Mesendoderm (in vitro differentiated cells): ENCODE measurements at regions not wholly inside any gene's neighbourhood (a gene's known extent, or its start where the extent isn't known, plus 50 kb on each side); places are given as distances from the start of the nearest gene placed in this dataset.

Experiments
- DNase-seq: peaks from one replicate; pipeline ENCODE4 v3.0.0; 2013
- H2AK5ac ChIP-seq: 2 replicates; pipeline ENCODE4 v1.6.1; 2013; ENCODE audit warnings: low read length, inconsistent platforms
- H2BK120ac ChIP-seq: 2 replicates; pipeline ENCODE4 v1.6.1; 2013; ENCODE audit warnings: low read depth, mild to moderate bottlenecking, low read length, moderate library complexity, mixed read lengths
- H2BK15ac ChIP-seq: replicated peaks from 2 replicates; pipeline ENCODE4 v1.6.1; 2013; ENCODE audit warnings: low read depth, mild to moderate bottlenecking, moderate library complexity
- H2BK5ac ChIP-seq: 2 replicates; pipeline ENCODE4 v1.6.1; 2013; ENCODE audit warnings: low read length, inconsistent platforms
- H3K18ac ChIP-seq: 2 replicates; pipeline ENCODE4 v1.6.1; 2013; ENCODE audit warnings: mild to moderate bottlenecking, low read length, mixed read lengths
- H3K23ac ChIP-seq: one replicate; pipeline ENCODE4 v1.6.1; 2013; ENCODE audit warnings: low read length
- H3K27ac ChIP-seq: 2 replicates; pipeline ENCODE4 v1.5.1; 2013; ENCODE audit warnings: low read depth, mild to moderate bottlenecking, inconsistent platforms, low read length, moderate library complexity
- H3K27me3 ChIP-seq: 2 replicates; pipeline ENCODE4 v1.6.1; 2013; ENCODE audit warnings: low read length, control low read depth, mild to moderate bottlenecking, inconsistent platforms; ENCODE audit not compliant: insufficient read depth, poor library complexity
- H3K36me3 ChIP-seq: 2 replicates; pipeline ENCODE4 v1.6.1; 2013; ENCODE audit warnings: low read length, inconsistent platforms; ENCODE audit not compliant: control insufficient read depth, insufficient read depth
- H3K4ac ChIP-seq: one replicate; pipeline ENCODE4 v1.6.1; 2013; ENCODE audit warnings: low read depth, mild to moderate bottlenecking, low read length, moderate library complexity
- H3K4me1 ChIP-seq: 2 replicates; pipeline ENCODE4 v1.6.1; 2013; ENCODE audit warnings: low read depth, low read length, inconsistent platforms; ENCODE audit not compliant: control insufficient read depth
- H3K4me2 ChIP-seq: 2 replicates; pipeline ENCODE4 v1.6.1; 2013; ENCODE audit warnings: low read length
- H3K4me3 ChIP-seq: 2 replicates; pipeline ENCODE4 v1.5.1; 2013; ENCODE audit warnings: mild to moderate bottlenecking, low read length
- H3K56ac ChIP-seq: one replicate; pipeline ENCODE4 v1.6.1; 2013; ENCODE audit warnings: low read length
- H3K79me1 ChIP-seq: 2 replicates; pipeline ENCODE4 v1.6.1; 2013; ENCODE audit warnings: low read length, inconsistent platforms
- H3K79me2 ChIP-seq: 2 replicates; pipeline ENCODE4 v1.6.1; 2013; ENCODE audit warnings: mild to moderate bottlenecking, low read length; ENCODE audit not compliant: control insufficient read depth, insufficient read depth
- H3K9ac ChIP-seq: 2 replicates; pipeline ENCODE4 v1.6.1; 2013; ENCODE audit warnings: low read length, inconsistent platforms
- H4K5ac ChIP-seq: one replicate; pipeline ENCODE4 v1.6.1; 2013; ENCODE audit warnings: low read length
- H4K8ac ChIP-seq: one replicate; pipeline ENCODE4 v1.6.1; 2013; ENCODE audit warnings: low read depth, mild to moderate bottlenecking, control low read depth, low read length, moderate library complexity
- WGBS: extraction: QIAGEN DNeasy Blood & Tissue Kit; methylation state at CpG from one replicate; pipeline ENCODE4 v1.1.7; 2013; ENCODE audit warnings: low lambda C conversion rate, missing lambda C conversion rate; ENCODE audit not compliant: insufficient coverage; ENCODE audit errors: extremely low coverage; 5-methylcytosine and 5-hydroxymethylcytosine counted together

- WGBS: no CpG with 5 or more reads among the region's 1 CpG
- H2AK5ac ChIP-seq: no peak overlapping the region
Observed at GRCh38 chr13:80685942-80686341, 345.0 kb upstream of the SPRY2 start.

GRCh38 chr13:80684217-80684991 is 343.5 kb upstream of the SPRY2 start:
- Histone ChIP-seq H3K27ac (no peak overlapping the region), H3K79me2 (no peaks in the 10 kb centered on the region), H3K4me1 (no peaks in the 10 kb centered on the region), H3K4me2 (no peak overlapping the region), H3K36me3 (no peaks in the 10 kb centered on the region), H2BK5ac (no peak overlapping the region), H3K79me1 (no peaks in the 10 kb centered on the region), H3K9ac (no peak overlapping the region), H2BK15ac (no peak overlapping the region), H4K5ac (no peak overlapping the region), H2BK120ac (no peak overlapping the region), H3K23ac (no peak overlapping the region), H4K8ac (no peak overlapping the region), H3K27me3 (no peaks in the 10 kb centered on the region), H2AK5ac (no peak overlapping the region), H3K4ac (no peak overlapping the region), H3K18ac (no peak overlapping the region), H3K56ac (no peak overlapping the region), H3K4me3 (no peak overlapping the region)
- DNase-seq: no peak
- no CpG with 5 or more reads among the region's 2 CpGs for WGBS

More at GRCh38 chr13:80685942-80686341, 345.0 kb upstream of the SPRY2 start:
- H3K4me3 ChIP-seq: no peak overlapping the region
- no peaks in the 10 kb centered on the region for H3K4me1 ChIP-seq
- H3K4ac ChIP-seq: no peak overlapping the region
- H3K23ac ChIP-seq: no peak overlapping the region
- H3K27me3 ChIP-seq: no peaks in the 10 kb centered on the region
- H3K18ac ChIP-seq: no peak overlapping the region
- H2BK5ac ChIP-seq: no peak overlapping the region
- H3K27ac ChIP-seq: no peak overlapping the region
- no peak overlapping the region for H3K4me2 ChIP-seq
- no peaks in the 10 kb centered on the region for H3K79me2 ChIP-seq
- DNase-seq: no peak
- H3K79me1 ChIP-seq: no peaks in the 10 kb centered on the region
- no peak overlapping the region for H4K5ac ChIP-seq
- H2BK15ac ChIP-seq: no peak overlapping the region
- no peak overlapping the region for H3K56ac ChIP-seq
- no peak overlapping the region for H3K9ac ChIP-seq
- no peak overlapping the region for H4K8ac ChIP-seq
- H2BK120ac ChIP-seq: no peak overlapping the region
- H3K36me3 ChIP-seq: no peaks in the 10 kb centered on the region

GRCh38 chr13:80680786-80681366 is 339.9 kb upstream of the SPRY2 start:
- Histone ChIP-seq H3K79me2 (no peaks in the 10 kb centered on the region), H4K8ac (no peak overlapping the region), H3K18ac (no peak overlapping the region), H3K23ac (no peak overlapping the region), H3K4me3 (no peak overlapping the region), H2BK120ac (no peak overlapping the region), H2BK15ac (no peak overlapping the region), H4K5ac (no peak overlapping the region), H3K56ac (no peak overlapping the region), H2AK5ac (no peak overlapping the region), H3K4me2 (no peak overlapping the region), H3K4me1 (no peaks in the 10 kb centered on the region), H2BK5ac (no peak overlapping the region), H3K4ac (no peak overlapping the region), H3K9ac (no peak overlapping the region), H3K27me3 (no peaks in the 10 kb centered on the region), H3K79me1 (no peaks in the 10 kb centered on the region), H3K27ac (no peak overlapping the region), H3K36me3 (no peaks in the 10 kb centered on the region)
- DNase-seq: no peak
- WGBS: no CpG with 5 or more reads among the region's 1 CpG

- Histone ChIP-seq H3K4me3 (no peak overlapping the region), H3K27me3 (no peaks in the 10 kb centered on the region), H3K4ac (no peak overlapping the region), H3K36me3 (no peaks in the 10 kb centered on the region), H3K23ac (no peak overlapping the region), H3K79me2 (no peaks in the 10 kb centered on the region), H2BK120ac (no peak overlapping the region), H2BK5ac (no peak overlapping the region), H3K56ac (no peak overlapping the region), H2AK5ac (no peak overlapping the region), H3K27ac (no peak overlapping the region), H4K8ac (no peak overlapping the region), H3K79me1 (no peaks in the 10 kb centered on the region), H3K18ac (no peak overlapping the region), H4K5ac (no peak overlapping the region), H2BK15ac (no peak overlapping the region), H3K9ac (no peak overlapping the region), H3K4me1 (no peaks in the 10 kb centered on the region), H3K4me2 (no peak overlapping the region)
- no CpG with 5 or more reads among the region's 1 CpG for WGBS
- DNase-seq: no peak
Observed at GRCh38 chr13:80679423-80679822, 338.5 kb upstream of the SPRY2 start.

DNA sequence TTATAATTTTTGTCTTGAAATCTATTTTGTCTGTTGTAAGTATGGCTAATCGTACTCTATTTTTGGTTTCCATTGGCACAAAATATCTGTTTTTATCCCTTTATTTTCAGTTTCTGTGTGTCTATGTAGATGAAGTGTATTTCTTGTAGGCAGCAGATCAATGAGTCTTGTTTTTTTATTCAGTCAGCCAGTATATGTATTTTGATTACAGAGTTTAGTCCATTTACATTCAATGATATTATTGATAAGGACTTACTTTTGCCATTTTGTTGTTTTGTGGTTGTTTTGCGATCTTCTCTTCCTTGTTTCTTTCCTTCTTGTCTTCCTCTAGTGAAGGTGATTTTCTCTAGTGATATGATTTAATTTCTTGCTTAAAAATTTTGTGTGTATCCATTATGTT is 336.3 kb upstream of the SPRY2 start:
- H4K5ac ChIP-seq: no peak overlapping the region
- no peak overlapping the region for H3K4ac ChIP-seq
- H2BK120ac ChIP-seq: no peak overlapping the region
- H3K27me3 ChIP-seq: no peaks in the 10 kb centered on the region
- H3K23ac ChIP-seq: no peak overlapping the region
- no peaks in the 10 kb centered on the region for H3K4me1 ChIP-seq
- H2BK15ac ChIP-seq: no peak overlapping the region
- WGBS: no CpG with 5 or more reads among the region's 2 CpGs
- H3K79me2 ChIP-seq: no peaks in the 10 kb centered on the region
- no peak overlapping the region for H3K56ac ChIP-seq
- DNase-seq: no peak
- no peak overlapping the region for H3K27ac ChIP-seq
- H3K18ac ChIP-seq: no peak overlapping the region
- no peak overlapping the region for H3K9ac ChIP-seq
- H3K79me1 ChIP-seq: no peaks in the 10 kb centered on the region
- no peak overlapping the region for H3K4me2 ChIP-seq
- no peak overlapping the region for H4K8ac ChIP-seq
- no peak overlapping the region for H2BK5ac ChIP-seq
- H2AK5ac ChIP-seq: no peak overlapping the region
- H3K36me3 ChIP-seq: no peaks in the 10 kb centered on the region
- H3K4me3 ChIP-seq: no peak overlapping the region
